PC-9 (cell line): ENCODE measurements at regions not wholly inside any gene's neighbourhood (a gene's known extent, or its start where the extent isn't known, plus 50 kb on each side); places are given as distances from the start of the nearest gene placed in this dataset.

Experiments used
- EZH2 ChIP-seq: fragments of 200-600 bp; sonication (generic); IDR thresholded peaks from 2 replicates; pipeline ENCODE4 v1.8.0; 2017; ENCODE audit warnings: antibody characterized with exemption, low read depth
- TF ChIP-seq, protein P1 (sequence below): fragments of 200-600 bp; sonication (generic); conservative IDR thresholded peaks from 2 replicates; pipeline ENCODE4 v1.6.1; 2017; ENCODE audit warnings: mixed run types, antibody characterized with exemption, mild to moderate bottlenecking, moderate library complexity

- TF ChIP-seq, protein P1, sequence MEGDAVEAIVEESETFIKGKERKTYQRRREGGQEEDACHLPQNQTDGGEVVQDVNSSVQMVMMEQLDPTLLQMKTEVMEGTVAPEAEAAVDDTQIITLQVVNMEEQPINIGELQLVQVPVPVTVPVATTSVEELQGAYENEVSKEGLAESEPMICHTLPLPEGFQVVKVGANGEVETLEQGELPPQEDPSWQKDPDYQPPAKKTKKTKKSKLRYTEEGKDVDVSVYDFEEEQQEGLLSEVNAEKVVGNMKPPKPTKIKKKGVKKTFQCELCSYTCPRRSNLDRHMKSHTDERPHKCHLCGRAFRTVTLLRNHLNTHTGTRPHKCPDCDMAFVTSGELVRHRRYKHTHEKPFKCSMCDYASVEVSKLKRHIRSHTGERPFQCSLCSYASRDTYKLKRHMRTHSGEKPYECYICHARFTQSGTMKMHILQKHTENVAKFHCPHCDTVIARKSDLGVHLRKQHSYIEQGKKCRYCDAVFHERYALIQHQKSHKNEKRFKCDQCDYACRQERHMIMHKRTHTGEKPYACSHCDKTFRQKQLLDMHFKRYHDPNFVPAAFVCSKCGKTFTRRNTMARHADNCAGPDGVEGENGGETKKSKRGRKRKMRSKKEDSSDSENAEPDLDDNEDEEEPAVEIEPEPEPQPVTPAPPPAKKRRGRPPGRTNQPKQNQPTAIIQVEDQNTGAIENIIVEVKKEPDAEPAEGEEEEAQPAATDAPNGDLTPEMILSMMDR, result no peak
- no peak for TF ChIP-seq EZH2
Measured at GRCh38 chr2:23256643-23257042, 128.3 kb upstream of the KLHL29 start.
